GM23338 (cell line): ENCODE measurements at regions not wholly inside any gene's neighbourhood (a gene's known extent, or its start where the extent isn't known, plus 50 kb on each side); places are given as distances from the start of the nearest gene placed in this dataset.

Source experiments
- ATAC-seq: fragments of 200-7000 bp; cut with Tn5 transposase; 3 replicates; pipeline ENCODE4 v1.9.1; 2020
- DNase-seq: peaks from one replicate; pipeline ENCODE4 v3.0.0-alpha.2; 2015; ENCODE audit warnings: low spot score
- H2AFZ ChIP-seq: fragments of 200-600 bp; sonication (generic); 2 replicates; pipeline ENCODE4 v1.8.0; 2016; ENCODE audit warnings: antibody characterized with exemption, mild to moderate bottlenecking, moderate library complexity
- H3F3A ChIP-seq: fragments of 200-600 bp; sonication (generic); replicated peaks from 2 replicates; pipeline ENCODE4 v1.8.0; 2017; ENCODE audit warnings: antibody characterized with exemption, mixed run types, low read depth
- H3K27ac ChIP-seq: fragments of 200-600 bp; sonication (generic); 2 replicates; pipeline ENCODE4 v1.6.1; 2016; ENCODE audit warnings: low read depth
- H3K27me3 ChIP-seq: fragments of 200-600 bp; sonication (generic); 2 replicates; pipeline ENCODE4 v1.8.0; 2016; ENCODE audit warnings: mild to moderate bottlenecking, mixed run types, moderate library complexity; ENCODE audit not compliant: insufficient read depth
- H3K36me3 ChIP-seq: fragments of 200-600 bp; sonication (generic); 2 replicates; pipeline ENCODE4 v1.8.0; 2016; ENCODE audit warnings: mild to moderate bottlenecking; ENCODE audit not compliant: insufficient read depth
- H3K4me1 ChIP-seq: fragments of 200-600 bp; sonication (generic); 2 replicates; pipeline ENCODE4 v1.8.0; 2016; ENCODE audit warnings: mild to moderate bottlenecking, moderate library complexity; ENCODE audit not compliant: insufficient read depth
- H3K4me2 ChIP-seq: fragments of 200-600 bp; sonication (generic); 2 replicates; pipeline ENCODE4 v1.7.1; 2017; ENCODE audit warnings: mixed run types
- H3K4me3 ChIP-seq: fragments of 200-600 bp; sonication (generic); 2 replicates; pipeline ENCODE4 v1.6.1; 2016; ENCODE audit warnings: mixed run types
- H3K79me2 ChIP-seq: fragments of 200-600 bp; sonication (generic); replicated peaks from 2 replicates; pipeline ENCODE4 v1.8.0; 2017; ENCODE audit warnings: mild to moderate bottlenecking; ENCODE audit not compliant: insufficient read depth
- H3K9me2 ChIP-seq: fragments of 200-600 bp; sonication (generic); 2 replicates; pipeline ENCODE4 v1.8.0; 2017; ENCODE audit not compliant: insufficient read depth
- H4K20me1 ChIP-seq: fragments of 200-600 bp; sonication (generic); replicated peaks from 2 replicates; pipeline ENCODE4 v1.8.0; 2017; ENCODE audit warnings: mild to moderate bottlenecking; ENCODE audit not compliant: insufficient read depth
- H3K27ac Mint-ChIP-seq: 2 replicates; pipeline ENCODE4 v1.8.0; 2020; ENCODE audit warnings: inconsistent platforms, mild to moderate bottlenecking, moderate library complexity, mixed read lengths
- H3K27me3 Mint-ChIP-seq: 3 replicates; pipeline ENCODE4 v1.8.0; 2022; ENCODE audit warnings: low read depth, mild to moderate bottlenecking, moderate library complexity, mixed read lengths, inconsistent platforms; ENCODE audit not compliant: insufficient read depth, poor library complexity
- H3K36me3 Mint-ChIP-seq: 3 replicates; pipeline ENCODE4 v1.8.0; 2021; ENCODE audit warnings: low read depth, mild to moderate bottlenecking, inconsistent platforms, moderate library complexity, mixed read lengths
- H3K4me1 Mint-ChIP-seq: 3 replicates; pipeline ENCODE4 v1.8.0; 2020; ENCODE audit warnings: mild to moderate bottlenecking, inconsistent platforms, mixed read lengths
- H3K4me3 Mint-ChIP-seq: 3 replicates; pipeline ENCODE4 v1.8.0; 2021; ENCODE audit warnings: moderate library complexity, mild to moderate bottlenecking, inconsistent platforms, mixed read lengths
- H3K9me3 Mint-ChIP-seq: 3 replicates; pipeline ENCODE4 v1.8.0; 2020; ENCODE audit warnings: moderate library complexity, mild to moderate bottlenecking, inconsistent platforms, mixed read lengths
- CREB1 ChIP-seq: fragments of 250-450 bp; sonication (Bioruptor Pico); IDR thresholded peaks from 2 replicates; pipeline ENCODE4 v1.5.0; 2020; ENCODE audit warnings: low read depth, mild to moderate bottlenecking, moderate library complexity
- CTCF ChIP-seq, 2 experiments: fragments of 200-600 bp in 1 of 2; sonication (generic) in 1 of 2; conservative IDR thresholded peaks; 2 replicates each; pipeline versions ENCODE4 v1.5.1 to v1.6.1; 2016 to 2017; ENCODE audit warnings: antibody characterized with exemption in 2 of 2, low read depth in 2 of 2, mild to moderate bottlenecking in 2 of 2, moderate library complexity in 1 of 2
- ETS1 ChIP-seq: IDR thresholded peaks from 2 replicates; pipeline ENCODE4 v1.6.1; 2016; ENCODE audit warnings: antibody characterized with exemption
- EZH2 ChIP-seq: fragments of 200-600 bp; sonication (generic); IDR thresholded peaks from one replicate; pipeline ENCODE4 v1.8.0; 2017; ENCODE audit warnings: antibody characterized with exemption, mild to moderate bottlenecking, low read depth; ENCODE audit not compliant: unreplicated experiment
- EZH2phosphoT487 ChIP-seq: fragments of 200-600 bp; sonication (generic); IDR thresholded peaks from one replicate; pipeline ENCODE4 v1.8.1; 2018; ENCODE audit warnings: antibody characterized with exemption; ENCODE audit not compliant: unreplicated experiment
- JUNB ChIP-seq: IDR thresholded peaks from one replicate; pipeline ENCODE4 v1.6.1; 2016; ENCODE audit warnings: antibody characterized with exemption; ENCODE audit not compliant: unreplicated experiment
- NANOG ChIP-seq: IDR thresholded peaks from 2 replicates; pipeline ENCODE4 v1.6.1; 2016; ENCODE audit warnings: antibody characterized with exemption, borderline replicate concordance
- POLR2AphosphoS5 ChIP-seq: IDR thresholded peaks from 2 replicates; pipeline ENCODE4 v1.6.1; 2016; ENCODE audit warnings: antibody characterized with exemption, low read depth
- REST ChIP-seq: IDR thresholded peaks from one replicate; pipeline ENCODE4 v1.6.1; 2018; ENCODE audit warnings: antibody characterized with exemption; ENCODE audit not compliant: unreplicated experiment
- STAT1 ChIP-seq: IDR thresholded peaks from one replicate; pipeline ENCODE4 v1.6.1; 2016; ENCODE audit warnings: antibody characterized with exemption; ENCODE audit not compliant: unreplicated experiment
- ZNF114 ChIP-seq: fragments of 250-450 bp; sonication (Bioruptor Pico); IDR thresholded peaks from 2 replicates; pipeline ENCODE4 v1.5.0; 2020; ENCODE audit warnings: mild to moderate bottlenecking, moderate library complexity
- ZNF331 ChIP-seq: fragments of 250-450 bp; sonication (Bioruptor Pico); IDR thresholded peaks from 2 replicates; pipeline ENCODE4 v1.5.0; 2020; ENCODE audit warnings: low read depth, mild to moderate bottlenecking, moderate library complexity
- ZNF462 ChIP-seq: fragments of 250-450 bp; sonication (Bioruptor Pico); IDR thresholded peaks from 2 replicates; pipeline ENCODE4 v1.5.0; 2020; ENCODE audit warnings: mild to moderate bottlenecking, moderate library complexity

GRCh38 chr15:38168467-38169070 lies 84.1 kb upstream of the SPRED1 start:
- Histone ChIP-seq H2AFZ (no peak overlapping the region), H3K36me3 (no peaks in the 10 kb centered on the region), H4K20me1 (no peaks in the 10 kb centered on the region), H3K27me3 (no peaks in the 10 kb centered on the region), H3K79me2 (no peaks in the 10 kb centered on the region), H3K9me2 (no peaks in the 10 kb centered on the region; the same call in 1 of the 2 replicates), H3K4me3 (no peak overlapping the region), H3K4me1 (peaks cover 28% of the 10 kb centered on the region), H3F3A (no peaks in the 10 kb centered on the region), H3K27ac (no peak overlapping the region), H3K4me2 (no peak overlapping the region)
- TF ChIP-seq ZNF462, result no peak
- TF ChIP-seq ZNF331 (CRISPR knock-in tag), result no peak
- no peak for TF ChIP-seq EZH2
- TF ChIP-seq JUNB, result no peak
- no peak for TF ChIP-seq CTCF (conservative IDR thresholded peaks at IDR 0.05; ENCODE audit: low read depth in 2 of 2)
- no peak for TF ChIP-seq REST
- TF ChIP-seq POLR2AphosphoS5, result no peak
- no peak for TF ChIP-seq CREB1
- no peak for TF ChIP-seq ZNF114 (CRISPR knock-in tag)
- no peak for TF ChIP-seq STAT1
- TF ChIP-seq ETS1, result no peak
- TF ChIP-seq EZH2phosphoT487, result no peak
- no peak for TF ChIP-seq NANOG
- no peaks in the 10 kb centered on the region for H3K36me3 Mint-ChIP-seq
- peaks cover 31% of the 10 kb centered on the region for H3K4me1 Mint-ChIP-seq
- ATAC-seq (peak; percentile 50; the same call in 2 of the 3 replicates), DNase-seq (no peak)
- no peak overlapping the region for H3K4me3 Mint-ChIP-seq
- H3K27ac Mint-ChIP-seq, result no peak overlapping the region
- H3K9me3 Mint-ChIP-seq, result peaks cover 3% of the 10 kb centered on the region; the same call in 1 of the 3 replicates
- peaks cover 2% of the 10 kb centered on the region for H3K27me3 Mint-ChIP-seq
